ENCODE measurements at regions not wholly inside any gene's neighbourhood (a gene's known extent, or its start where the extent isn't known, plus 50 kb on each side); places are given as distances from the start of the nearest gene placed in this dataset.

- H3K27me3 Mint-ChIP-seq = peaks cover 3% of the 10 kb centered on the region
- no peak overlapping the region for H3K4me3 Mint-ChIP-seq
- DNase-seq (ENCODE audit: extremely low spot score, unreplicated experiment) = no peak
- H3K27ac Mint-ChIP-seq = no peak overlapping the region
- H3K9me3 Mint-ChIP-seq = peaks cover 21% of the 10 kb centered on the region
- H3K36me3 Mint-ChIP-seq = no peaks in the 10 kb centered on the region
- H3K4me1 Mint-ChIP-seq (ENCODE audit: unreplicated experiment) = no peaks in the 10 kb centered on the region
- TF ChIP-seq, protein P1, sequence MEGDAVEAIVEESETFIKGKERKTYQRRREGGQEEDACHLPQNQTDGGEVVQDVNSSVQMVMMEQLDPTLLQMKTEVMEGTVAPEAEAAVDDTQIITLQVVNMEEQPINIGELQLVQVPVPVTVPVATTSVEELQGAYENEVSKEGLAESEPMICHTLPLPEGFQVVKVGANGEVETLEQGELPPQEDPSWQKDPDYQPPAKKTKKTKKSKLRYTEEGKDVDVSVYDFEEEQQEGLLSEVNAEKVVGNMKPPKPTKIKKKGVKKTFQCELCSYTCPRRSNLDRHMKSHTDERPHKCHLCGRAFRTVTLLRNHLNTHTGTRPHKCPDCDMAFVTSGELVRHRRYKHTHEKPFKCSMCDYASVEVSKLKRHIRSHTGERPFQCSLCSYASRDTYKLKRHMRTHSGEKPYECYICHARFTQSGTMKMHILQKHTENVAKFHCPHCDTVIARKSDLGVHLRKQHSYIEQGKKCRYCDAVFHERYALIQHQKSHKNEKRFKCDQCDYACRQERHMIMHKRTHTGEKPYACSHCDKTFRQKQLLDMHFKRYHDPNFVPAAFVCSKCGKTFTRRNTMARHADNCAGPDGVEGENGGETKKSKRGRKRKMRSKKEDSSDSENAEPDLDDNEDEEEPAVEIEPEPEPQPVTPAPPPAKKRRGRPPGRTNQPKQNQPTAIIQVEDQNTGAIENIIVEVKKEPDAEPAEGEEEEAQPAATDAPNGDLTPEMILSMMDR (conservative IDR thresholded peaks at IDR 0.05) = no peak
These were observed 107.8 kb upstream of the GAS1 start for GRCh38 chr9:87054999-87055686.

DNA sequence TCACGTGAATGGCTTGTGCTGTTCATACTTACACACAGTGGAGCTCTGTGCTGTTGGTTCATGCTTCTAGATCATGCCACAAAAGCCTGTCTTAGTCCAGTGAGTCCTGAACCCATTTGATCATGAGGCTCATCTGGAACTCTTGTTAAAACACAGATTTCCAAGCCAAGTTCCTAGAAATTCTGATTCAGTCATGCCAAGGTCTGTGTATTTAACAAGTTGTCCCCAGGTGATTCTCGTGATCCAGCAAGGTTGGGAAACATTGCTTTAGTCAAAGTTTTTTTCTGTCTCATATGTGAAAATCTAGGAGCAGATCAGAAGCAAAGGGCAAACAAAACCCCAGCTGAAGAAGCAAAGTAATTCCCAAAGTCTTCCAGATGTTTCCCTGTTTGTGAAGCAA is 112.5 kb upstream of the GAS1 start:
- TF ChIP-seq, protein P1 (conservative IDR thresholded peaks at IDR 0.05) = no peak
- H3K27ac Mint-ChIP-seq = no peak overlapping the region
- peaks cover 6% of the 10 kb centered on the region for H3K4me1 Mint-ChIP-seq (ENCODE audit: unreplicated experiment)
- no peaks in the 10 kb centered on the region for H3K36me3 Mint-ChIP-seq
- DNase-seq (ENCODE audit: extremely low spot score, unreplicated experiment) = no peak
- H3K9me3 Mint-ChIP-seq = peaks cover 11% of the 10 kb centered on the region
- H3K27me3 Mint-ChIP-seq = peaks cover 6% of the 10 kb centered on the region
- H3K4me3 Mint-ChIP-seq = no peak overlapping the region

- Mint-ChIP-seq H3K4me1 (ENCODE audit: unreplicated experiment) (peaks cover 6% of the 10 kb centered on the region), H3K27me3 (peaks cover 6% of the 10 kb centered on the region), H3K27ac (no peak overlapping the region), H3K9me3 (peaks cover 11% of the 10 kb centered on the region), H3K36me3 (no peaks in the 10 kb centered on the region), H3K4me3 (no peak overlapping the region)
- TF ChIP-seq, protein P1 (conservative IDR thresholded peaks at IDR 0.05) = no peak
- DNase-seq (ENCODE audit: extremely low spot score, unreplicated experiment) = no peak
These were observed 115.4 kb upstream of the GAS1 start for GRCh38 chr9:87062746-87063145.

DNA sequence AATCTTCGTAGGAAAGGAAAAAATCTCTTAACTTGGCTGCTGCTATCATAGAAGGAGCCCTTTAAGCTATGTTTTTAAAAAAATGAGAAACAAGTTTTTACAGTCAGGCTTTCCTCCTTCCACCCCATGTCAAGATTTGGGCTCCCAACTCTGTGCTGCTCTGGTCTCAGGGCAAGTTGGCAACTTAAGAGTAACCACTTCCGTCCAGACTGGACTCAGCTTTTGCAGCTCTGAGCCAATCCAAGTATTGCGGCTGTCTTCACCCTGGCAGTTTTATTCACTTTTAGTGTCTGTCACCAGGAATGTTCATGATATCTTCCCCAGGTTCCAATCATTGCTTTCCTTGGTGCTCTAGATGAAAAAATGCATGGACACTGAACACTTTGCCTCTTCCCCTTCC is 115.9 kb upstream of the GAS1 start:
- TF ChIP-seq, protein P1 (conservative IDR thresholded peaks at IDR 0.05) = no peak
- Mint-ChIP-seq H3K4me3 (no peak overlapping the region), H3K27me3 (peaks cover 6% of the 10 kb centered on the region), H3K9me3 (peaks cover 11% of the 10 kb centered on the region), H3K4me1 (ENCODE audit: unreplicated experiment) (peaks cover 6% of the 10 kb centered on the region), H3K36me3 (no peaks in the 10 kb centered on the region), H3K27ac (no peak overlapping the region)
- no peak for DNase-seq (ENCODE audit: extremely low spot score, unreplicated experiment)

- Mint-ChIP-seq H3K4me1 (ENCODE audit: unreplicated experiment) (peaks cover 6% of the 10 kb centered on the region), H3K27me3 (peaks cover 6% of the 10 kb centered on the region), H3K36me3 (no peaks in the 10 kb centered on the region), H3K9me3 (peaks cover 8% of the 10 kb centered on the region), H3K27ac (no peak overlapping the region), H3K4me3 (no peak overlapping the region)
- no peak for DNase-seq (ENCODE audit: extremely low spot score, unreplicated experiment)
- TF ChIP-seq, protein P1 (conservative IDR thresholded peaks at IDR 0.05) = no peak
These were observed 116.6 kb upstream of the GAS1 start for GRCh38 chr9:87063871-87064270.
